ENCODE measurements at regions not wholly inside any gene's neighbourhood (a gene's known extent, or its start where the extent isn't known, plus 50 kb on each side); places are given as distances from the start of the nearest gene placed in this dataset.

DNA sequence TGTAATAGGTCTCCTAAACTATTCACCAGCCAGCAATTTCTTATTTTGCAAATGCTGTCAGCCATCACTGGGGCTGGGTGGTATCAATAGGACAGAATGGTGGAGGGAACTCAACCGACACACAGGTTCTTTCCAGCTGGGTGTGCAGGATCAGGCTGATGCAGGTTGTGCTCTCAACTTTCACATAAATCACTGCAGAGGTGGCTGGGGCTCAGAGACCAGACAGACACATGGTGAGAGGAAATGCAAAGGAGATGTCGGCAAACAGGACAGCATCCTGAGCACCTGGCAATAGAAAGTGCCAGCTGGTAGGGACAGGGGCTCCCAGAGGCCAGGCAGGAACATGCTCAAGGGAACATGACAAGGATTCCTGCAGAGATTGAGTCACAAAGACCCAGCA lies 254.9 kb downstream of the SOD2 start:
- no peak for TF ChIP-seq YY1 (IDR thresholded peaks at IDR 0.05; ENCODE audit: insufficient read depth, insufficient read length)
- no peak for TF ChIP-seq ZNF274 (IDR thresholded peaks at IDR 0.05; ENCODE audit: low read depth, low read length)
- TF ChIP-seq SUZ12 (IDR thresholded peaks at IDR 0.05; ENCODE audit: extremely low read depth, insufficient read depth, insufficient read length) = no peak

All from NT2/D1 (cell line).